Putamen (tissue), 1 donor: ENCODE measurements at regions not wholly inside any gene's neighbourhood (a gene's known extent, or its start where the extent isn't known, plus 50 kb on each side); places are given as distances from the start of the nearest gene placed in this dataset.

Experiments
- DNase-seq: peaks from one replicate; pipeline ENCODE4 v3.0.0-alpha.2; 2016; ENCODE audit warnings: low spot score

DNA sequence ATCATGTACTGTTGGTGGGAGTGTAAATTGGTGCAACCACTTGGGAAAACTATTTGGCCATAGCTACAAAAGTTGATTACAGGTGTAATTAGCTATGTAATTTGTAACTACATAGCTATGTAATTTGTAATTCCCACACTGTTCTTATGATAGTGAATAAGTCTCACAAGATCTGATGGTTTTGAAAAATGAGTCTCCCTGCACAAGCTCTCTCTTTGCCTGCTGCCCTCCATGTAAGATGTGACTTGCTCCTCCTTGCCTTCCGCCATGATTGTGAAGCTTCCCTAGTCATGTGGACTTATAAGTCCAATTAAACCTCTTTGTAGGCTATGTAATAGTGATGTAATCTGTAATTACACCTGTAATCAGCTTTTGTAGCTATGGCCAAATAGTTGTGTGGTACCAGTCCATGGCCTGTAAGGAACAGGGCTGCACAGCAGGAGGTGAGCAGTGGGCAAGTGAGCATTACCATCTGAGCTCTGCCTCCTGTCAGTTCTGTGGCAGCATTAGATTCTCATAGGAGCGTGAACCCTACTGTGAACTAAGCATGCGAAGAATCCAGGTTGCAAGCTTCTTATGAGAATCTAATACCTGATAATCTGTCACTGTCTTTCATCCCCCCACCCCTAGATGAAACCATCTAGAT, 133.7 kb upstream of the COPS8 start:
- no peak for DNase-seq

DNA sequence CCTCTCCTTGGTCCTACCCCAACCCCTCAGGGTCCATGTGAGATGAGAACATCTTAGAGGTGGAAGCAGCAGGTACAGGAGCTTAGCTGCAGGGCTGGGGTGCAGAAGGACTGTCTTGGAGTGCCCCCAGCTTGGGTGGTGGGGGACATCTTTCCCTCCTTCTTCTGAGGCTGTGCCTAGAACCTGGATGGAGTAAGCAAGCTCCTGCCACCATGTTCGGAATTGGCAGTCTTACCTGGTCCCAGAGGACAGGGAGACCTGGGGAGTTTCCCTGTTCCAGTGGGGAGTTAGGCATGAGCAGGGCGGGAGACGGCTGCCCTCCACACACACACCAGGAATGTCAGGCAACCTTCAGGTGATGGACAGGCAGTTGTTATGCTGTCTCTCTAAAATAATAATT, 131.0 kb upstream of the COPS8 start:
- DNase-seq: no peak

DNA sequence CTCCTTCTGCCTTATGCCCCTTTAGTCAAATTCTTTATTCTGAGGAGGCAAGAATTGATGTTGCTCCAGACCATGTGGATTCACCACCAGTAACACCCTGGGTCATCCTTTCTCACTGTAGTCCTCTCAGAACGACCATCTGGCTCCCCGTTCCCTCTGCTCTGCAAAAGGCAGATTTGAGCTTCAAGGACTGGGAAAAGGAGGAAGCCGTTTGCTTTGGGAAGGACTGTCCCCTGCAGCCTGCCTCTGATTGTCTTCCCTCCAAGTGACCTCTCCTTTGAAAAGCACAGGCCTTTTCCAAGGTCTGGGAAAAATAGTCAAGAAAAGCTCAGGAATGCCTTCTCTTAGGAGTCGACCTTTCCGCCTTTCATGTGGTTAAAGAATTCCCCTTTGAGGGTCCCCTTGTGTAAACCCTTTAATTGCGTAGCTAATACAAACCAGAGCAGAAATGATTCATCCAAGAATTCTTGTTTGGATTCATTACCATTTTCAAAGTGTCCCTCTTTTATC, 130.1 kb upstream of the COPS8 start:
- DNase-seq: no peak

DNA sequence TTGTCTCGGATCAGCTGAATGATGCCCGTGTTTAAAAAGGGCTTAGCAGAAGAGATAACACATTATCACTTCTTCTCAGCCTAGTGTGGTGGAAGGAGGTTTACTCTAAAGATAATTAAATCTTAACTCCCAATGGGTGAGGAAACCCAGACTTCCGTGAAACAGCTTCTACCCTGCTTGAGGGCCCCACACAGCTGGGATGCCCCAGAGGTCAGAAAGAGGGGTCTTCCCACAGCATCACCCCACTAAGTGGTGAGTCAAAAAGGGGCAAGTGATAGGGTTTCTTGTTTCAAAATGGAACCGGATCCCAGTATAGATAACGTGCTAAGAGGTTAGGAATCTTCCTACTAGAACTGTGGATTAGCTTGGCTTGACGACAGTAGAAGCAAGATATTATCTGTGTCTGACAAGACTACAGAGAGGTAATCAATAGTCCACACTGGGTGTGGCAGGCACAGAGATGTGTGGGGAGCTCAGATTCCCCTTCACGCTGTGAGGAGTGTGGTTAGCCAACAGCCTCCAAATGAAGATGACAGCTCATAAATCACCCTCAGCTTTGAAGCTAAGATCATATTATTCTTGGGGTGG, 129.6 kb upstream of the COPS8 start:
- no peak for DNase-seq

DNA sequence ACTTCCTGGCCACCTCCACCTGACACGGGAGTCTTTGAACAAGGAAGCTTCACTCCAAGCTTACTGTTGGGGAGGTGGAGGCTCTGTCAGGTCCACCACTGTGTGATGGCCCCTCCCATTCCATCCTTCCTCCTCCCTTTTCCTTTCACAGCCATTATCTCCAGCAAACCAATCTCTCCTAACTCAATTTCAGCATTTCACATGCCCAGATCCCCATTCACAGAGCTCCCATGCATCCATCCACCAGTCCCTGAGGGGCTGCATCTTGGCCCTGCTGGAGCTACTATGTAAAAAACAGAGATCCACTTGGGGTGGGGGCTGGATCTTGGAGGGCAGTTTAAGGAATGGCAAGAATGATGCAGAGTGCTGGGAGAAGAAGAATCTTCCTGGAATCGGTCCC, 129.0 kb upstream of the COPS8 start:
- no peak for DNase-seq

DNA sequence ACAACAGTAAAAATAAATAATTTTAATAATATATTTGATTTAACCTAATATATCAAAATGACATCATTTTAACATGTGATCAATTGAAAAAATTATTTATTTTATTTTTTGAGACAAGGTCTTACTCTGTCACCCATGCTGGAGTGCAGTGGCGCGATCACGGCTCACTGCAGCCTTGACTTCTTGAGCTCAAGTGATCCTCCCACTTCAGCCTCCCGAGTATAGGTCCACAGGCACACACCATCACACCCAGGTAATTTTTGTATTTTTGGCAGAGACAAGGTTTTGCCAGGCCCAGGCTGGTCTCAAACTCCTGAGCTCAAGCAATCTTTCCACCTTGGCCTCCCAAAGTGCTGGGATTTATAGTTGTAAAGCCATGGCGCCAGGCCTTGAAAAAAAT, 126.7 kb upstream of the COPS8 start:
- DNase-seq: no peak

DNA sequence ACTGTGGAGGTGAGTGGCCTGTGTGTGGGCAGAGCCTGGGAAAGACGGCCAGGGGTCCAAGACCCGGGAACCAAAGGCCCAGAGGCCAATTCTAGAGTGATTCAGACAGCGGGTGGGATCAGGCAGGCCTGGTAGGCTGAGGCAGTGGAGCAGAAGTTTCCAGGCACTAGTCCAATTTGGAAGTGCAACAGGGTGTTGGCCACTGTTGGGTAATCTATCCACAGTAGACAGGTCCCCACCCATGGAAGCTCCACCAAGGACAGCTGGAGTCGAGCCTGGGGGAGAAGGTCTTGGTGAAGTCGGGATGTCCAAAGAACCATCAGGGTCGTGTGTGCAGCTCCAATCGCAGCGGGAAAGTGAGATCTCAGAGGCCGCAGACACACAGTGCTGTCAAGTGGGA, 125.8 kb upstream of the COPS8 start:
- DNase-seq: no peak

DNA sequence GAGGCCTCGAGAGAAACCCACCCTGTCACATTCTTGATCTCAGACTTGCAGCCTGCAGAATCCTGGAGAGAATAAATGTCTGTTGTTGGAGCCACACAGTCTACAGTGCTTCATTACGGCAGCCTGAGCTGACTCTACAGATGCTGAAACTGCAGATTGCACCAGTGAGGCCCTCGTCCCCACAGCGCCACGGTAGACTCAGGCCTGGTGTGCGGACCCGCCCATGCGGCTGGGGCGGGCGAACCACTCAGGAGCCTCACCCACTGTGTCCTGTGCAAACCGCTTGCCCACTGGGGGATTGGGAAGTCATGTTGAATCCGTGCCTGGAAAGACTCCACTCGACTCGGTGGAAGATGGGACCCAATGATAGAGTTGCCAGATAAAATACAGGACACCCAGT, 125.2 kb upstream of the COPS8 start:
- DNase-seq: no peak

DNA sequence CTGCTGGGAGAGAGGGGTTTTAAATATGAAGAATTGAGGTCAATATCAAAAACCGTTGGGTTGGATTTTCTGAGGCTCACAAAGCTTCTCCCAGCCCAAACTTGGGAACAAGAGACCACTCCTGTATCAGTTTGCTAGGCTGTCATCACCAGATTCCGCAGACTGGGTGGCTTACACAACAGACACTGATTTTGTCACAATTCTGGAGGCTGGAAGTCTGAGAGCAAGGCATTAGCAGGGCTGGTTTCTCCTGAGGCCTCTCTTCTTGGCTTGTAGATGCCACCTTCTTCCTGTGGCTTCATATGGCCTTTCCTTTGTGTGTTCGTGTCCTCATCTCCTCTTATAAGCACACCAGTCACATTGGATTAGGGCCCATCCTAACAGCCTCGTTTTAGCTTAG, 122.9 kb upstream of the COPS8 start:
- DNase-seq: no peak

DNA sequence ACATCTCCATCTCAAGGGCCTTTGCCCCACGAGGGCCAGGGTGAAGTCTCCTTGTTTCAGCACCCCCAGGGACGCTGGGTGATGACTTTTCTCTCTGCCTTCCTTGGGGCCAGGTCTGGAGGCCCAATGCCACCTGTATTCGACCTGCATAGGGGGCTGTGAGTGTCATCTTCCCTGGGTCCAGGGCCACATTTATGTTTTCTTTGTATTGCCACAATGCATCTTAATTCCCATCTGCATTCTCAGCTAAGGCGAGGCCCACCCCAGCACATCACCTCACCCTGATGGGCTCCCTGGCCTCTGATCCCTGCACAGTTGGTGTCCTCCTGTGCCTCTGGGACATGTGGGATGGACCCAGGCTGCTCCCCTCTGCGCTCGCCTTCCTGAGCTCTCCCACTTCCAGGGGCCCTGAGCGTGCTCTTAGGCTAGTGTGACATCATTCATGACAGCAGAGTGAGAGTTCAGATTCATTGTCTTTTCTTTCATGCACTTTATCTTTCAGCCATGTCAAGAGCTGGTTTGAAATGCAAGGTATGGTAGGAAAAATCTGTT, 122.0 kb upstream of the COPS8 start:
- no peak for DNase-seq

DNA sequence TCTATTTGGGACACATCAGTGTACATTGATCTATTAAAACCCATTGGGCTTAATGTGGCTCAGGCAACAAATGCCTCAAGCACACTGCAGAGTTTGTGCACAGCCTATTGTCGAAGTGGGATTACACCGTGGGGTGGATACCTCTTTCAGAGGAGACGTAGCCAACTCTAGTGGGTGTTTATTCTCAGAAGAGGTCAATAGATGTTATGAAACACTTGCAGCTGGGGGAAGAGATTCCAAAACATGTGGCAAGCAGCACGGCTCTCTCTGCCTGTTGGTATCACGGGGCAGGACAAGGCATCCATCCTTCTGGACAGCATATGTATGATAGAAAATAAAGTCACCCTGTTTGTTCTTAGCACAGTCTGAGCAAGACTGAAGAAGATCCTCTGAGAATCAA, 121.4 kb upstream of the COPS8 start:
- DNase-seq: no peak

DNA sequence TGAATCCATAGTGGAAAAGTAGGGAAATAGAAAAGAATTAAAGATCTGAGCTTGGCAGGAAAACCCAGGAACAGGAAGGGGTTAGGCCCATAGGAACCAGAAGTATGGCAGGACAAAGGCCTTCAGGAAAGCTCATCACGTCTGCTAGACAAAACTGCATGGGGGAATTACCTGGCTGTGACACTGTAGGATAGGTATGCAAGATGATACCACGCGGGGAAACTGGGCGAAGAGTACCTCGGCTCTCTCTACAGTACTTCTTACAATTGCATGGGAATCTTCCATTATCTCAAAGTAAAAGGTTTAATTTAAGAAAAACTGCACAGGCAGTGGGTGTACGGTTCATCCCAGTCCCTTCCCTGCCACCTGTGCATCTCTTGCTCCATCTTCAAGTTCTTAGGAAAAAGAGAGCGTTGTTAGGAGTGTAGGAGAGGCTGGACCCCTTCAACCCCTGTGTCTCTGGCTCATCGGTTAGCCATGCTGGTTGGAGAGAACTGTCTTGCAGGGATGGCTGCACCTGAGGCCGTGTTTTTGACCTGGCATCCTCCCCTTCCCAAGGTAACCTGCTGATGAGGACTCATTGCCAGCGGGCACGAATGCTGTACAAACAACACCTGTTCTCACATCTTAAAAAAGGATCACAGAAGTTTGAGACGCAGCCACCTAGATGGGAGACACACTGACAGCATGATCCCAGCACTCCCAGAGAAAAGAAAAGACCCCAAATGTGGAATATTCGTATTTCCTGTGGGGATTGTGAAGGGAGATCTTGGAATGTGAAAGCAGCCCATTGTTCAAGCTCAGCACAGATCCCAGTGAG, 120.5 kb upstream of the COPS8 start:
- no peak for DNase-seq

DNA sequence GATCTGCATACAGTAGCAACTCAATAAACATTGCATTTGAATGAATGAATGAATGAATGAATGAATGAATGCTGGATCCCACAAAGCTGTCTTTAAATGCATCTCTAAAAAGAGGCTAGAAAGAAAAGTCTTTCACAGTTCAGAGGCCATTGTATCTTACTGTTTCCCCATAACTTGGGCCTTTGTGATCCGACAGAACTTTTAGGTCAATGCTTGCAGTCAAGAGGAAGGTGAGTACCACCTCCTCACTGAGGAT, 119.9 kb upstream of the COPS8 start:
- no peak for DNase-seq

DNA sequence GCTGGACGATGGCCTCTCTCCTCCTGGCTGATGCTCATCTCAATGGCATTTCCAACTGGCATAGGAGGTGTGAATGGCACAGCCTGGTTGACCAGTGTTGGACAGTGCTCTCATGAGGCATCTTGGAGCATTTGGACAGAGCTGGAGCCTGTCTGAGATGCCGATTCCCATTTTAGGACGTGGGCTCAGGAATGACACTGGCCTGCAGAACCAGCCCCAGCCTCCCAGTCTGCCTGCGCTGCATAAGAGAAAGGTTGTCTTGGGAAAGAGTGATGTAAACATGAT, 118.2 kb upstream of the COPS8 start:
- no peak for DNase-seq

DNA sequence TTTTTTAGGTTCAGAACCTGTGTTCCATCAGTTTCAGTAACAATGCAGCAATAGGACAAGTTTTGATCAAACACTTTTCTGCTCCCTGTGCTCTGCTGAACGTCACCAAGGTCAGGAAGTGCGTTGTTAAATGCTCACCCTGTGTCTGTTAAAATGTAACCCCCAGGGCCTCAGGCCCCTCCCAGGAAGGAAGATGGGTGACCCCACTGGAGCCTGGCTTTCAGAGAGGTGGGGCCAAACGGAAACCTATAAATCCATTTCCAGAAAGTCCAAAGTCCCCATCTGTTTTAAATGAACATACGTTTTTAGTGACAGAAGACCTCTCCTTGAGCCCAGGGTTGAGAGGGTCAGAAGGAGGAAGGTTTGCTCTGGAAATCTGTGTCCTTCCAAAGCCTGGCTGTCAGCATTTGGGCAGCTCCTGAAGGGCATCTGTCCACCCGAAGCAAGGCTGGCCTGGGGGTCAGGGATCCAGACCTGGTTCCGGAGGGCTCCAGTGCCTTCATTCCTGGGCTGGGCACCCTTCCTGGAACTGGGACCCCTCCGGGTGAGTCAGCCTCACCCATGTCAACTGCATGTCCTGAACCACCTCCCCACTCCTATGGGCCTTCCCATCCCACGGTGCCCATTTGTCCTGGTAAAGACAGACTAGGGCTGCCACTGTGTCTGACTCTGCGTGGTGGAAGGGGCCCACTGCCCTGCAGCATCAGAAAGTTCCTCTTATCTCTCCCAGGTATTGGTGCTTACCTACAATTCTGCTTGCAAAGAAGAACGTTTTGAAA, 117.4 kb upstream of the COPS8 start:
- DNase-seq: no peak

DNA sequence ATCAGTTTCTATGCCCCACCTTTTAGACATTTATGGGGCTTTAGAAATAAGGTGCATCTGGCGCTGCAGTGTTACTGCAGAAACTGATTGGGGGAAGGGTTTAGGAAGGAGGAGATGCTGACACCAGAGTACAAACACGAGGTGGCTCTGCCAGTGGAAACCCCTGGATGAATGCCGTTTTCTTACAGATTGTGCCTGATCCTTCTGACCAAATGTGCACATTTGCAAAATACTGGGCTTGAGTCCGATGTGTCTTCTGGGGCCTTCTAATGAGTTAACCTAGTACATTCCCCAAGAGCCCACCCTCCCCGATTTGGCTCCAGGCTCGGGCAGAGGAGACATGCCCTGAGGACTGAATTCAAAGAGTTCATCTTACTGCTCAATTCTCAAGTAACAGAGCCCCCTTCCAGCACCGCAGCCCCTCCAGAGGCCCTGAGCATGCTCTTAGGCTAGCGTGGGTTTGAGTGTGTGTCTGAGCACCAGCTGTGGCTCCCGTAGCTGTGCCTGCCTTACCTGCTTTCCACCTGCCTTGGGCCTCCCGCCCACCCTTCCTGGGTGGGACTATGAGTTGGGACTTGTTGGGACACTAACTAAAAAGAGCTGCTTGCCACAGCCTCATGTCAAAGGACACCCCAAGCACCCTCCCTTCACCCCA, 116.7 kb upstream of the COPS8 start:
- DNase-seq: no peak

DNA sequence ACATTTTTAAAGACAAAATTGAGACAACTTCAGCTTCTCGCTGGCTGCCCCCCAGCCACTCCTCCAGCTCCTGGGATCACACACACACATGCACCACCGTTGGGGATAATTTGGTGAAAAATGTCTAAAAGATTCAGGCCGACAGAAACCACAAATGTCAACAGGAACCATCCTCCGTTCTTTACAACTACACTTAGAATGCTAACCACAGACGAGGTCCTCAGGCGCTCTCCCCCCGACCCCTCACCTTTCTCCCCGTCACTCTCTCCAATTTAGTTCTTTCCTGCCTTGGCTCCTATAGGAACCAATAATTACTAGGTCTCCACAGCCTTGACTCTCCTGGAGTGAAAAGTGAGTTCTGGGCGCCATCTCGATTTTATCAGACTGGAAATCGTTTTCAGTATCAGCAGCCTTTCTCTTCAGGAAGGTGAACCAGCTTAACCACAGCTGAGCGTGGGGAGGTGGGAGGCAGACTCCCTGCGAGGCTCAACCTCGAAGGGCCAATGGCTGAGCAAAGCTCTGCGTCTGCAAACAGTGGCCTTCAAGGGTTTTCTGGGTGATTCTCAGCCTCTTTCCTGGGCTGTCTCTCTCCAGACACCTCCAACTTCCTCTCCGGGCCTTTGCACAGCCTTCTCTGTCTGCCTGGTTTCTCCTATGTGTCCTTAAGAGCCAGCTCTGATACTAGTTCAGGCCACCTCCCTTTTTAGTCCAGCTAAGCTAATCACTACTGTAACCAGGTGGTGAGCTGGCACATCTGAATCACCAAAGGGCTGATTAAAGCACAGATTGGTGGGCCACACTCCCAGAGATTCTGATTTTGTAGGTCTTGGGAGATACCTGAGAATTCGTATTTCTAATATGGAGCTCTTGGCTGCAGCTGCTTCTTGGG, 115.7 kb upstream of the COPS8 start:
- no peak for DNase-seq

DNA sequence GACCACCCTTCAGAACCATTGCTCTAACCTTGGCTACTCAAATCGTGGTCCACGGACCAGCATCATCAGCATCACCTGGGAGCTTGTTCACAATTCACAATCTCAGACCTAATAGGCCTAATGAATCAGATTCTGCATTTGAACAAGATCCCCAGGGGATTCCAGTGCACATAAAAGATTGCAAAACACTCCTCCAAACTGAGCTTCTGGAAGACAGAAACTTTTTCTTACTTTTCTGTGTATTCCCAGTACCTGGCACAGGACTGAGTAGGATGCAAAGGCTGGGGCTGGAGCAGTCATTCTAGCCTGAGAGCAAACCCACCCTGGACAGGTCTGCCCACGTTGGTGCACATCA, 115.1 kb upstream of the COPS8 start:
- no peak for DNase-seq

DNA sequence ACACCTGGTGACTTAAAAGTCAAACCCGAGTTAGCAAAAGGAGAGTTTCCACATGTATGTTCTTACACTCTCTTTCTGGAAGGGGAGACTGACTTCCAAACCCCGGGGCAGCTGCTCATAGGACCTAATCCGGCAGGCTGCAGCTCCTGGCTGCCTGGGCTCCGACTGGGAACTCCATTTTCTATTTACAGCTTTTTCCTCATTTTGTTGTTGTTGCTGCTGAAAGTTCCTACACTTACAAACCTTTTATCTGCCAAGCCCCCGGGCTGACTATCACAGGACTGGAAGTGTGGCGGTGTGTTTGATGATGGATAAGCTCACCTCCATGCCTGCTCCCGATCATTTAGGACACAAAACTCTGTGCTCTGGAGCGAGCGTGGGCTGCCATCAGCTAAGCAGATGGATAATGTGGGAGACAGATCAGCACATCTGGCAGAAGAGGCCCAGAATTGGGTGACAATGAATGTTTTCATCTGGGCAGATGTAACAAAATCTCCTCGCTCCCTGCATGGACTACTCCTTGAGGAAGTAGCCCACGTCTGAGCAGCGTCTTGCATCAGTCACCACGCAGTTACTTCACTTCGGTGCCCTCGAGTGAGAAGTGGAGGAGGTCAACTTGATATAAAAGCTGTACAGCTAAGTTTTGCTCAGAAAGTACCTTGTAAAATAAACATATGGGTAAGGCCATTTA, 114.4 kb upstream of the COPS8 start:
- no peak for DNase-seq

DNA sequence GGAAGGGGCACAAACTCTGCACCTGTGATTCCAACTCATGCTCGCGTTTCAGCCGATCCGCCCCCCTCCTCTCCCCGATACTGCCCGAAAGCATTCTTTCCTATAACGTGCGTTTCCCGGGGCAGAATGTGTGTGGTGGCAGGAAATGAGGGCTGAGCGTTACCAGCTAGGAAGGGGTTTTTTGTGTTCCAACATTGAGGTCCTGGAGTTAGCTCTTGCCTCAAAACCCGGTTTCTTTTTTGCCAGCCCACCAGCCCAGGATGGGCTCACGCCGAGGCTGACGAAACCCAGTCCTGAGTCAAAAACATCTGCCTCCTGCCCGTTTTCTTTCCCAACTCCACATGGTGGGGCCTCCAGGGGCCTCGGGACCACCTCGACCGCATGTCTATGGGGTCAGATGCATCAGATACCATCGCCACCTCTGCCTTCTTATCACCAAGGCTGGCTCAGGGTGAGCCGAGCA, 113.7 kb upstream of the COPS8 start:
- DNase-seq: no peak
